Glutamatergic neuron (in vitro differentiated cells): ENCODE measurements at regions not wholly inside any gene's neighbourhood (a gene's known extent, or its start where the extent isn't known, plus 50 kb on each side); places are given as distances from the start of the nearest gene placed in this dataset.

Experiments used
- DNase-seq: peaks from one replicate; pipeline ENCODE4 v3.0.0; 2022
- H3K27ac Mint-ChIP-seq: one replicate; pipeline ENCODE4 v1.8.0; 2020; ENCODE audit warnings: mild to moderate bottlenecking, mixed read lengths, inconsistent platforms; ENCODE audit not compliant: unreplicated experiment
- H3K27me3 Mint-ChIP-seq: one replicate; pipeline ENCODE4 v1.8.0; 2020; ENCODE audit warnings: mild to moderate bottlenecking, moderate library complexity, mixed read lengths, inconsistent platforms; ENCODE audit not compliant: unreplicated experiment
- H3K36me3 Mint-ChIP-seq: one replicate; pipeline ENCODE4 v1.8.0; 2020; ENCODE audit warnings: mild to moderate bottlenecking, mixed read lengths, inconsistent platforms; ENCODE audit not compliant: unreplicated experiment
- H3K4me1 Mint-ChIP-seq: one replicate; pipeline ENCODE4 v1.8.0; 2020; ENCODE audit warnings: mild to moderate bottlenecking, low read depth, mixed read lengths, inconsistent platforms; ENCODE audit not compliant: unreplicated experiment
- H3K4me3 Mint-ChIP-seq: one replicate; pipeline ENCODE4 v1.8.0; 2020; ENCODE audit warnings: mild to moderate bottlenecking, mixed read lengths, inconsistent platforms; ENCODE audit not compliant: unreplicated experiment
- H3K9me3 Mint-ChIP-seq: one replicate; pipeline ENCODE4 v1.8.0; 2020; ENCODE audit warnings: mild to moderate bottlenecking, moderate library complexity, mixed read lengths, inconsistent platforms; ENCODE audit not compliant: unreplicated experiment
- CTCF ChIP-seq: fragments of 200-600 bp; sonication (generic); IDR thresholded peaks from one replicate; pipeline ENCODE4 v1.5.0; 2021; ENCODE audit not compliant: partially characterized antibody, unreplicated experiment

- no peaks in the 10 kb centered on the region for H3K9me3 Mint-ChIP-seq
- no peak overlapping the region for H3K27ac Mint-ChIP-seq
- TF ChIP-seq CTCF = no peak
These were observed 141.2 kb downstream of the LRRC3B start for GRCh38 chr3:26763723-26764122.

GRCh38 chr3:26766031-26766430 is 143.5 kb downstream of the LRRC3B start:
- Mint-ChIP-seq H3K36me3 (no peaks in the 10 kb centered on the region), H3K27ac (no peak overlapping the region), H3K4me1 (no peaks in the 10 kb centered on the region), H3K9me3 (no peaks in the 10 kb centered on the region), H3K27me3 (no peaks in the 10 kb centered on the region), H3K4me3 (no peak overlapping the region)
- no peak for TF ChIP-seq CTCF
- DNase-seq = no peak

More at GRCh38 chr3:26763723-26764122, 141.2 kb downstream of the LRRC3B start:
- Mint-ChIP-seq H3K4me3 (no peak overlapping the region), H3K4me1 (no peaks in the 10 kb centered on the region), H3K36me3 (no peaks in the 10 kb centered on the region), H3K27me3 (peaks cover 2% of the 10 kb centered on the region)
- no peak for DNase-seq

GRCh38 chr3:26768068-26768651 is 145.6 kb downstream of the LRRC3B start:
- no peaks in the 10 kb centered on the region for H3K27me3 Mint-ChIP-seq
- H3K9me3 Mint-ChIP-seq = no peaks in the 10 kb centered on the region
- no peak for TF ChIP-seq CTCF
- no peak overlapping the region for H3K27ac Mint-ChIP-seq
- H3K4me1 Mint-ChIP-seq = no peaks in the 10 kb centered on the region
- H3K4me3 Mint-ChIP-seq = no peak overlapping the region
- no peaks in the 10 kb centered on the region for H3K36me3 Mint-ChIP-seq
- DNase-seq = no peak

- no peak for TF ChIP-seq CTCF
- no peaks in the 10 kb centered on the region for H3K4me1 Mint-ChIP-seq
- no peaks in the 10 kb centered on the region for H3K9me3 Mint-ChIP-seq
- no peak for DNase-seq
- no peak overlapping the region for H3K4me3 Mint-ChIP-seq
- H3K27me3 Mint-ChIP-seq = no peaks in the 10 kb centered on the region
- H3K27ac Mint-ChIP-seq = no peak overlapping the region
- no peaks in the 10 kb centered on the region for H3K36me3 Mint-ChIP-seq
These were observed 177.2 kb downstream of the LRRC3B start for GRCh38 chr3:26799679-26800317.

- DNase-seq = no peak
- TF ChIP-seq CTCF = no peak
- Mint-ChIP-seq H3K4me3 (no peak overlapping the region), H3K9me3 (no peaks in the 10 kb centered on the region), H3K27ac (no peak overlapping the region), H3K4me1 (no peaks in the 10 kb centered on the region), H3K27me3 (no peaks in the 10 kb centered on the region), H3K36me3 (no peaks in the 10 kb centered on the region)
These were observed 184.7 kb downstream of the LRRC3B start for GRCh38 chr3:26807272-26807671.
